DND-41 (cell line): ENCODE measurements at regions not wholly inside any gene's neighbourhood (a gene's known extent, or its start where the extent isn't known, plus 50 kb on each side); places are given as distances from the start of the nearest gene placed in this dataset.

Source experiments
- EZH2 ChIP-seq: IDR thresholded peaks from 3 replicates; pipeline ENCODE4 v1.6.1; 2012; ENCODE audit warnings: borderline replicate concordance, low read depth, mild to moderate bottlenecking, moderate library complexity, low read length, inconsistent platforms; ENCODE audit not compliant: severe bottlenecking
- TF ChIP-seq, protein P1 (sequence below): IDR thresholded peaks from 2 replicates; pipeline ENCODE4 v1.5.1; 2012; ENCODE audit warnings: borderline replicate concordance, low read length, moderate library complexity, mild to moderate bottlenecking; ENCODE audit not compliant: poor library complexity, severe bottlenecking; ENCODE audit errors: extremely low read depth

DNA sequence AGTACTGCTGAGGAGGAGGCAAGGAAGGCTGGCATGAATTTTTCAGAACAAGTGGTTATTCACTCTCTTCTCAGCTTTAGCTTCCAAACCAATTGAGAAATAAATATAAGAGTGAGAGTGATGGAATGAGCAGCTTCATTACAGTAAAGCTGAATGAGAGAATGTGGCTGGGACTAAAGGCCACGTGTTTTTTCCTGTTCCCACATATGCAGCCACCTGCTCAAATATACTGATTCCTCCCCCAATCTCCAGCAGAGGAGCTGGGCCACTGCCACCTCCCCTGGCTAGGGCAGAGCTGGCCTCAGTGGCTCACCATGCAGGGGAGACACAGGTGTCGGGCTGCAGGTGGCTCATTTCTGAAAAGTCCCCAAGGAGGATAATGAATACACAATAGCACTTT is 1505.3 kb upstream of the WWC1 start:
- TF ChIP-seq, protein P1, sequence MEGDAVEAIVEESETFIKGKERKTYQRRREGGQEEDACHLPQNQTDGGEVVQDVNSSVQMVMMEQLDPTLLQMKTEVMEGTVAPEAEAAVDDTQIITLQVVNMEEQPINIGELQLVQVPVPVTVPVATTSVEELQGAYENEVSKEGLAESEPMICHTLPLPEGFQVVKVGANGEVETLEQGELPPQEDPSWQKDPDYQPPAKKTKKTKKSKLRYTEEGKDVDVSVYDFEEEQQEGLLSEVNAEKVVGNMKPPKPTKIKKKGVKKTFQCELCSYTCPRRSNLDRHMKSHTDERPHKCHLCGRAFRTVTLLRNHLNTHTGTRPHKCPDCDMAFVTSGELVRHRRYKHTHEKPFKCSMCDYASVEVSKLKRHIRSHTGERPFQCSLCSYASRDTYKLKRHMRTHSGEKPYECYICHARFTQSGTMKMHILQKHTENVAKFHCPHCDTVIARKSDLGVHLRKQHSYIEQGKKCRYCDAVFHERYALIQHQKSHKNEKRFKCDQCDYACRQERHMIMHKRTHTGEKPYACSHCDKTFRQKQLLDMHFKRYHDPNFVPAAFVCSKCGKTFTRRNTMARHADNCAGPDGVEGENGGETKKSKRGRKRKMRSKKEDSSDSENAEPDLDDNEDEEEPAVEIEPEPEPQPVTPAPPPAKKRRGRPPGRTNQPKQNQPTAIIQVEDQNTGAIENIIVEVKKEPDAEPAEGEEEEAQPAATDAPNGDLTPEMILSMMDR, result no peak
- TF ChIP-seq EZH2, result no peak
